GM18870 (cell line): ENCODE measurements at regions not wholly inside any gene's neighbourhood (a gene's known extent, or its start where the extent isn't known, plus 50 kb on each side); places are given as distances from the start of the nearest gene placed in this dataset.

Experiments used
- ATAC-seq: cut with Tn5 transposase; IDR thresholded peaks from one replicate; pipeline ENCODE4 v1.9.1; 2021; ENCODE audit warnings: moderate library complexity; ENCODE audit not compliant: unreplicated experiment

DNA sequence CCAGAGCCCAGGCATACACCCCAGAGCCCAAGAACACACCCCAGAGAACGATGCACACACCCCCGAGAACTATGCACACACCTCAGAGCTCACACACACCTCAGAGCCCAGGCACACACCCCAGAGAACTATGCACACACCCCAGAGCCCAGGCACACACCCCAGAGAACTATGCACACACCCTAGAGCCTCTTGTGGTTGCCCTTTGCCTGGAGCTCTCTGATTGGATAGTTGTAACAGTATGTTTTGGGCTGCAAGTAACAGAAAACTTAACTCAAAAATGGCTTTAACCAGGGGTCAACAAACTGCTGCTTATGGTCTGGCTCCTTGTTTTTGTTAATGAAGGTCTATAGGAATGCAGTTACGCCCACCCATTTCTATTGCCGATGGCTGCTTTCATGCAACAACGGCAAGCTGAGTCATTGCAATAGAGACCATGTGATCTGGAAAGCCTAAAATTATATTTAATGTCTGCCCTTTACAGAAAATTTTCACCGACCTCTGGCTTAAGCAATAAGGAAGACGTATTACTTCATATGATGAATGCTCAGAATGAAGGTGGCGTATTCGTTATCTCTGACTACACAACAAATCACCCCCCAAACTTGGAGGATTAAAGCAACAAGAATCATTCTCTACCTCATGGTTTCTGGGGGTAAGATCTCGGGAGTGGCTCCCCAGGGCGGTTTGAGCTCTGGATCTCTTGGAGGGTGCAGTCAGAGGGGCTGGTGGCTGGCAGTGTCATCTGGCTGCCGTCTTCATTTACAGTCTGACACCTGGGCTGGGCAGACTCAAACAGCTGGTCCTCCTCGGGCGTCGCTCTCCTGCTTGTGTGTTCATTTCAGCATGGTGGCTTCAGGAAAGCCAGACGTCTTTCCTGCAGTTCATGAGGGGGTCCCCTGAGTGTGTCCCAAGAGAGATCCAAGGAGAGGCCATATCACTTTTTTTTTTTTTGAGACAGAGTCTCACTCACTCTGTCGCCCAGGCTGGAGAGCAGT is 66.3 kb upstream of the NCOR2 start:
- no peak for ATAC-seq

DNA sequence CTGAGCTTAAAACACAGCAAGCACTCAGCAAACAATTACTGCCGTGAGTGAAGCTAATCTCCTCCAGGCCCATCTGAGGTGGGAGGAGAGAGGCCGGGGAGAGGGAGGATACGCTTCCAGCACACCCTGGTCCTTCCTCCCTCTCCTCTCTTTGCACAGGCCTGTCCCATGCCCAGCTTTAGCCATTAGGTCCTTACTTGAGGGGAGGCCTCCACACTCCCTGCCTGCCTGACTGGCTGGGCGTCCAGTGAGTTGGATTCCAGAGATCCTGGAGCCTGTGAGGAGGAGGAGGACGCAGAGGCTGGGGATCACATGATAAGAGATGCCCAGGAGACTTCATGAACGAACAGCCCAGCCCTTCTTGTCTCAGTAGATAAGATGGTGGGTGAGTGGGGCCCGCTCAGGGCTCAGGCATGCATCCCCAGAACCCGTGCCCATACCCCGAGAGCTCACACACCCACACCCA is 65.1 kb upstream of the NCOR2 start:
- no peak for ATAC-seq

DNA sequence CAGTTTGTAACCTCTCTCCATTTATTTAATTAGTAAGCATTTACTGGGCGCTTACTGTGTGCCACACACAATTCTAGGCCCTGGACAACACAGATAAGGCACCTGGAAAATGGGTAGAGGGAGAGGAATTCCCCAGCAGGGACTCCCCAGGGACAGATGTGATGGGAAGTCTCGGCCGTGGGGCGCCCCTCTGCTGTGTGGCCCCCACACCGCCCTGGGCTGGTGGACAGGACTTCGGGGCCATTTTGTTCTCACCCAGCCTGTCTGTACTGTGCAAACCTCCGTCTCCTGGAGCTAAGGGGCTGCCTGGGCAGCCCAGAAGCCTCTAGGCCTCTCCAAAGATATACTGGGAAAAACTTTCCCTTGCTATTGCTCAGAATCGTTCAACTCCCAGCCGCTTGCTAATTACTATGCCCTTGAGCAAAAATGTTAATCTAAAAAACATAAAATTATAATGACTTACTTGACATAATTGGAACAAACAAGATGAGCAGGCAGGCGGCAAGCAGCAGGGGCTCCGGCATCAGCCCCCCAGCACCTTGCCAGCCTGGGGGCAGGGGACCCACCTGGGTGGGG is 64.4 kb upstream of the NCOR2 start:
- no peak for ATAC-seq

DNA sequence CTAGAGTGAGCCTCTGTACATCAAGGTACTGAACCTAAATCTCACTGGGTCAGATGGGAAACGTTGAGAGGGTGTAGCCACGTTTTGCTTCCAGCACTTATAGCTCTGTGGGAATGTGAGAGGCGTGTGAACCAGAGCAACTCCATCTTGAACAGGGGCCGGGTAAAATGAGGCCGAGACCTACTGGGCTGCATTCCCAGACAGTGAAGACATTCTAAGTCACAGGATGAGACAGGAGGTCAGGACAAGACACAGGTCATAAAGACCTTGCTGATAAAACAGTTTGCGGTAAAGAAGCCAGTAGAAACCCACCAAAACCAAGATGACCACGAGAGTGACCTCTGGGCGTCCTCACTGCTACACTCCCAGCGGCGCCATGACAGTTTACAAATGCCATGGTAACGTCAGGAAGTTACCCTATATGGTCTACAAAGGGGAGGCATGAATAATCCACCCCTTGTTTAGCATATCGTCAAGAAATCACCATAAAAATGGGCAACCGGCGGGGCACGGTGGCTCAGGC is 63.4 kb upstream of the NCOR2 start:
- ATAC-seq = no peak

DNA sequence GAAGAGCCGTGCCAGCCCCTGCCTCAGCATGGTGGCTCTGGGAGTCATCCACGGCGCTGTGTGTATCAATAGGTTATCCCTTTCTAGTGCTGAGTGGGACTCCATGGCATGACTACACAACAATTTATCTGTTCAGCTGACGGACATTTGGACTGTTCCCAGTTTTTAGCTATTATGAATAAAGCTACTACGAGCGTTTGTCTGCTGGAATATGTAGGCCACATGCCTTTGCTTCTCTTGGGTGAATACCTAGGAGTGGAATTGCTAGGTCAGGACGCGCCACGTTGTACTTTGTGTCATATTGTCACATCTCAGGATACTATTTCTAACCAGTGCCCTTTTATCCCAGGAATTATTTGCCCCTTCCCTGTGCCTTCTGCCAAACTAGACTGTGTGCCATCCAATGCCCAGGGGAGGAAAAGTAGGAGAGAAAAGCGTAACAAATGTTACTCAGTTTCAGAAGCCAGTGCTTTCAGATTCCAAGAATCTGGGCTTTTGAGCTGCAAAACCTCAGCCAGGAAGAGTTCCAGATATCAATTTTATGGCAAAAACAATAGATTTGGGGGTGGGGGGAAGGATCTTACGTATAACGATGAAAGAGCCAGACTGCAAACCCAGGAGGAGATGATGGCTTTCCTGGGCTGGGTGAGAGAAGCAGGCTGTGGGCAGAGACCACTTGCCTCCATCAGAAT is 62.5 kb upstream of the NCOR2 start:
- no peak for ATAC-seq

DNA sequence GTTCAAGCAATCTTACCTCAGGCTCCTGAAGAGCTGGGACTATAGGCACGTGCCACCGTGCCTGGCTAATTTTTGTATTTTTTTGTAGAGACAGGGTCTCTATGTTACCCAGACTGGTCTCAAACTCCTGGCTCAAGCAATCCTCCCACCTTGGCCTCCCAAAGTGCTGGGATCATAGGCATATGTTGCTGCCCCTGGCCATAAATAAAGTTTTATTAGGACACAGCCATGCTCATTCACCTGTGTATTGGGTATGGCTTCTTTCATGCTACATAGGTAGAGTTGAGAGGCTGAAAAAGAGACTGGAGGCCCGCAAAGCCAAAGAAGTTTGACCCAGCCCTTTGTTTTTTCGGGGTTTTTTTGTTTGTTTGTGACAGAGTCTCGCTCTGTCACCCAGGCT is 61.7 kb upstream of the NCOR2 start:
- ATAC-seq = no peak

DNA sequence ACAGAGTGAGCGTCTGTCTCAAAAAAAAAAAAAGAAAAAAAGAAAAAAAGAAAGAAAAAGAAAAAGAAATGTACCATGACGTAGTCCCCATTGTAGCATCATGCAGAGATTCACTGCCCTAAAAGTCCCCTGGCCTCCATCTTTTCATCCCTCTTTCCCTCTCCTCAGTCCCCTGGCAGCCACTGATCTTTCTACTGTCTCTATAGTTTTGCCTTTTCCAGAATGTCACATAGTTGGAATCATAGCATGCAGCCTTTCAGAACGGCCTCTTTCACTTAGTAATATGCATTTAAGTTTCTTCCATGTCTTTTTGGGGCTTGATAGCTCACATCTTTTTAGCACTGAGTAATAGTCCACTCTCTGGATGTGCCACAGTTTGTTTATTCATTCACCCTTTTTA is 60.5 kb upstream of the NCOR2 start:
- ATAC-seq = no peak

DNA sequence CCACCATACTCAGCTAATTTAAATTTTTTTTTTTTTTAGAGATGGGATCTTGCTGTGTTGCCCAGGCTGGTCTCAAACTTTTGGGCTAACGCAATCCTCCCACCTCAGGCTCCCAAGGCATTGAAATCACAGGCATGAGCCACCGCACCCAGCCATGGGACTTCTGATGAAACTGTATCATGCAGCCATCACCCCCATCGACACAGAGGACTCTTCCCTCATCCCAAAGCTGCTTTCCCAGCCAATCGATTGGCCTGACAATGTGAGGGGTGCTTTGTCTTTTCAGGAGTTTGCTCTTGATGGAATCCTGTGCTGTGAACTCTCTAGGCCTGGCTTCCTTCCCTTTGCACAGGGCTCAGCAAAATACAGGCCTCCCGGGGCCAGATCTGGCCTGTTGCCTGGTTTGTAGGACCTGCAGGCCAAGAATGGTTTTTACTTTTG is 59.6 kb upstream of the NCOR2 start:
- ATAC-seq = no peak

DNA sequence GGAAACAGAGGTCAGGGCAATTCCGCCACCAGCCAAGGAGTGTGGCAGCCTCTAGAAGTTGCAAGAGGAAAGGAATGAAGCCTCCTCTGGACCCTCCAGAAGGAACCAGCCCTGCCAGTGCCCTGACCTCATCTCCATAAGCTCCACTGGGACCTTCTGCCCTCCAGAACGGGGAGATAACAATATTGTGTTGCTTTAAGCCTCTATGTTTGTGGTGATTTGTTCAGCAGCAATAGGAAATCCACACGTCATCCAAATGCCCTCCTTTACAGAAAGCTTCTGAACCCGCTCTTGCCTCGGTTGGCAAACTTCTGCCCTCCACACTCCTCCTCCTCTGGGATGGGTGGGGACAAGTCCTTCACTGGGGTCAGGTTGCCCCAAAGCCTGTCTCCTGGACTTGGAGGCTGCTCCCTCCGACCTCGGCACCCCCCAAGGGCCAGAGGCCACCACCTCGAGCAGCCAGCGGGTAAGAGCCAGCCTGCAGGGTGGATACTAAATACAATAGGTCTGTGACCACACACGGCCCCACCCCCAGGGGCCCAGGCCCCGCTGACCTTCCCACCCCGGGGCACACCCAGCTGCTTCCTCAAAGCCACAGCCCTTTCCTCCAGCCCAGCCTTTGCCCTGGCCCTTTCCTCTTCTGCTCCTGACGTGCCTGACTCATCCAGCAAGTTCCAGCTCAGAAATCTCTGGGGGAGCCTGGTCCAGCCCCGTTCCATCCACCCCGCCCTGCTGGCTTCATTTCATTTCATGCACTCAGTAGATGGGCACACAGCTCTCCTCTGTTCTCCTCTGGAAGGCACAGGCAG is 58.7 kb upstream of the NCOR2 start:
- no peak for ATAC-seq

DNA sequence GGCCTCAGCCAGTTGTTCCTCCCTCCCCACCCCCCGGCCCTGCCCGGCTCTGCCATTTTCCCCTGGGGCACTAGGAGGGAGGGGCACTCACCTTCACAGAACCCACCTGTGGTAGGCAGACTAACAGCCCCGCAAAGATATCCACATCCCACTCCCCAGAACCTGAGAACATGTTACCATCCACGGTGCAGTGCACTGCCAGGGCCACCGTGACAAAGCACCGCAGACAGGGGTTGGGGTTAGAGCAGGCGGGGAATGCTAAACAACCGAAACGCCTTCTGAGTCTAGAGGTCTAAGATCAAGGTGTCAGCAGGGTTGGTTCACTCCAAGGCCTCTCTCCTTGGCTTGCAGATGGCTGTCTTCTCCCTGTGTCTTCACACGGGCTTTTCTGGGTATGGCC is 57.4 kb upstream of the NCOR2 start:
- no peak for ATAC-seq

DNA sequence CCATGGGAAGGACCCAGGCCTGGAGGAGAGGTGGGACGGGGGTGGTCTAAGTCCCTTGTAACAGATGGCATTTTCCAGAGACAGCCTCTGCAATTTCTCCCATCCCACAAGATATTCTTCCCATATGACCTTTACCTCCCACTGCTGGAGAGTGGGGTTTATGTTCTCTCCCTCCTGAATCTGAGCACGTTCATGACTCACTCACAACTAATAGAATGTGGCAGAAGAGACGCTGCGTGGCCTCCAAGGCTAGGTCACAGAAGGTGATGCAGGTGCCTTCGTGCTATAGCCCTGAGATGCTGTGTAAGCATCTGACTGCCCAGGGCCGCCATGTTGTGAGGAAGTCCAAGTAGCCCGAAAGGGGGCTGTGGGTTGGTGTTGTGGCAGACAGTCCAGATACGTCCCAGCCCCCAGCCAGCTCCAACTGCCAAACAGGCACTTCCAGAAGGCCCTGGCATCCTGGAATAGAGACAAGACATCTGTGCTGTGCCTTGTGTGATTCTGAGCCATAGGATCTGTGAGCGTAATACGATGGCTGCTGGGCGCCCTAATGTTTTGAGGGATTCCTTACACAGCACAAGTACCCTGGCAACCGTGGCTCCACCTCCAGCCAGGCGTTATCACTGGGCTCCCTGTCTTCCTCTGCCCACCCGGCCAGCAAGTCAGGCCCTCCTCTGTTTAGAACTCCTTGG is 56.1 kb upstream of the NCOR2 start:
- ATAC-seq = no peak

DNA sequence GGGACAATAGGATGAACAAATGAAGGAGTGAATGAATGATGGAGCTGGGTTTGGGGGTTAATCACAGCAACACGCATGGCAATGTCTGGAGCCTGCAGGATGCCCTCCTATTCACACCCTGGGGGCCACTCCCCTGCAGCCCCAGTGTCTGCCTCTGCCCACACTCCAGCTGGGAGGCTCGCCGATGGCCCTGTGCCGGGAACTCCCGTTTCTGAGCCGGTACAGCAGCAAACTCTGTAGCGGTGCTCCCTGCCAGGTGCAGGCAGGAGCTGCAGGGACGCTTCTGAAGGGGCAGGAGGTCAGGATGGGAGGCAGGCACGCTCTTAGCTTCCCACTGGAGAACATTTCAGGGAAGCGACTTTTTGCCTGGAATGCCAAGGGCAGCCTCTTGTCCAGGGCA is 55.4 kb upstream of the NCOR2 start:
- no peak for ATAC-seq

DNA sequence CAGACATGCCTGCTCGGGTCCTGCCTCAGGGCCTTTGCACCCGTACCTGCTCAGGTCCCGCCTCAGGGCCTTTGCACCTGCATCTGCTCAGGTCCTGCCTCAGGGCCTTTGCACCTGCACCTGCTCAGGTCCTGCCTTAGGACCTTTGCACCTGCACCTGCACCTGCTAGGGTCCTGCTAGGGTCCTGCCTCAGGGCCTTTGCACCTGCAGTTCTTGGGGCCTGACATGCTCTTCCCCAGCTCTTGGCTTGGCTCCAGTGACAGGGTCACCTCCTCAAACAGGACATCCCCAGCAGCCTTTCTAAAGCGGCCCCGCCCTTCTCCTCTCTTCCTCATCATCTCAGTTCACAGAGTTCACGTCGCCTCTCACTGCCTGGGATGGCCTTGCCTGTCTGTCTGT is 54.9 kb upstream of the NCOR2 start:
- ATAC-seq = no peak

DNA sequence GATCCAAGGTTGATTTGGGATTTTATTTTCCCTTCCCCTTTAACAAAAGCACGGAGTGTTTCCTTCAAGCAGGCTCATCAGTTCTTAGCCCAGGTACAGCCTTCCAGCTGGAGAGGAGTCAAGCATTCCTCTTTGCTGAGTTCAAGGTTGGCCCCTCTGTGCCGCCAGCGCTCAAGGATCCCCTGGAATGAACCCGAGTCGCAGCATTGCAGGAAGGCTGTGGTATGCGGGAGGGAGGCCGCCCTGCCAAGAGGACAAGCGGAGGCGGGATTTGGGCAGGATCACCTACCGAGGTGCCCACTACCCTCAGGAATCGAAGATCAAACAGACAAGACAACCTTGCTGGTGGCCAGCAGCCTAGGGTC is 53.9 kb upstream of the NCOR2 start:
- no peak for ATAC-seq

DNA sequence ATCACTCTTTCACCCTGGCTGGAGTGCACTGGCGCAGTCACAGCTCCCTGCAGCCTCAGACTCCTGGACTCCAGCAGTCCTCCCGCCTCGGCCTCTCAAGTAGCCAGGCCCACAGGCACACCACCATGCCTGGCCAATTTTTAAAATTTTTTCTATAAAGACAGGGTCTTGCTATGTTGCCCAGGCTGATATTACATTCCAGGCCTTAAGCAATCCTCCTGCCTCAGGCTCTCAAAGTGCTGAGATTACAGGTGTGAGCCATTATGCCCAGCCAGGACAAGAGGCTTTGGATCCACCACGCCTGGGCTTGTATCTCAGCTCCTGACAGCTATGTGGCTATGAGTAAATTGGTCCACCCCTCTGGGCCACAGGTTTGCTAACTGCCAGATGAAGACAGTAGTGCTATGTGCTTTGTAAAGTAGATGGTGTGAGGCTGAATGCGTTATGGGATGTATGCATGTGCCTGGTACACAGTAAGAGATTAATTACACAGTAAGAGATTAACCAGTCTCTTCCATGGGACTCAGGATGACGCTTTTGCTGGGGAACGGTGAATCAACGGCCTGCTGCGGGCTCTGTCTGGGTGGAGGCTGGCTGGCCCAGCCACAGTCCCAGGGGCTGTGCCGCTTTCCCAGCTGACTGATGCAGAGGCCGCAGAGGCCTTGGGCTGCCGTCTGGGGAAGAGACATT is 53.3 kb upstream of the NCOR2 start:
- no peak for ATAC-seq

DNA sequence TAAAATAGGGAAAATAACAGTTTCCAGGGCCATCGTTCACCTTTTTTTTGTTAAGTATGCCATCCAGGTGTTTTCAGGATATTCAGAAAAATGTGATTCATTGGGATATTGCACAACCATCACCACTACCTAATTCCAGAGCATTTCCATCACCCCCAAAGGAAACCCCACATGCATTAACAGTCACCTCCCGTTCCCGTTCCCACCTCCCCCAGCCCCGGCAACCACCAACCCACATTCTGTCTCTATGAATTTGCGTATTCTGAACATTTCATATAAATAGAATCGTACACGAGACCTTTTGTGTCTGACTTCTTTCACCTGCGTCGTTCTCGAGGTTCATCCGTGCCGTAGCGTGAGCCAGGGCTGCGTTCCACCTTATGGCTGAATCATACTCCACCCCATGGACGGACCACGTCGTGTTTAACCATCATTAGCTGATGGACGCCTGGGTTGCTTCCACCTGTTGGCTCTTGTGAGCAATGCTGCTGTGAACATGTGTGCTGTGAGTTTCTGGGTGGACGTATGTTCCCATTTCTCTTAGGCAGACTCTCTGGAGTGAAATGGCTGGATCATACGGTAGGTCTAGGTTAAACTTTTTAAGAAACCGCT is 51.0 kb upstream of the NCOR2 start:
- ATAC-seq = no peak

DNA sequence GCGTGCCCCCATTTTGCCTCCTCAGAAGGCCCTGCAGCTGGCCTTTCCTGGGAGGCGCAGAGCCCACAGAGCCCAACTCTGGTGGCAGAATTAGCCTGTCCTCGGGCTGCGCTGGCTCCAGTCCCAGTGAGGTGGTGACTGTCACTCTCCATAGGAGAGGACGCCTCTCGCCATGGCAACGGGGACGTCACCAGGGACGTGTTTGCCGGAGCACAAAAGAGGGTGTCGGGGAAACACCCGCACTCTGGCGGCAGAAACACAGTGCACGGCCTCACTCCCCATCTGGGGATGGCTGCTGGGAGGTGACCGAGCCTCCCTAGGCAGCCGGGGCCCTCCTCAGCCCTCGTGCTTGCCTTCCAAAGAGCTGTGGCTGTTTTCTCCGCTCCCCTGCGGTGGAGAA is 50.2 kb upstream of the NCOR2 start:
- no peak for ATAC-seq
